IMR-90 (cell line): ENCODE measurements at regions not wholly inside any gene's neighbourhood (a gene's known extent, or its start where the extent isn't known, plus 50 kb on each side); places are given as distances from the start of the nearest gene placed in this dataset.

Experiments
- ATAC-seq: fragments of 200-7000 bp; cut with Tn5 transposase; 2 replicates; pipeline ENCODE4 v1.9.1; 2020; ENCODE audit warnings: low read depth, mild to moderate bottlenecking, moderate library complexity
- BruUV-seq: library from RNA; stranded (reverse); fragments of 400-500 nt; replicated peaks from 2 replicates; lab custom pipeline; 2021; lab: Mats Ljungman, UMichigan
- CTCF ChIA-PET: fragments of 300-600 bp; formaldehyde crosslinking; extraction: SDS; loops from one replicate; lab custom pipeline; 2021; ENCODE audit warnings: antibody characterized with exemption; lab: Yijun Ruan, JAX
- POLR2A ChIA-PET: fragments of 300-600 bp; sonication (Branson Sonifier 250); formaldehyde crosslinking; loops from one replicate; lab custom pipeline; 2022; ENCODE audit warnings: antibody characterized with exemption; ENCODE audit not compliant: unreplicated experiment; lab: Charles Lee
- DNase-seq: peaks from one replicate; pipeline ENCODE4 v3.0.0; 2013
- H2AFZ ChIP-seq: replicated peaks from 2 replicates; pipeline ENCODE3; 2013; ENCODE audit warnings: low read length, mild to moderate bottlenecking; ENCODE audit not compliant: poor library complexity
- H2AK5ac ChIP-seq: 2 replicates; pipeline ENCODE4 v1.6.1; 2013; ENCODE audit warnings: low read depth, low read length, inconsistent platforms
- H2AK9ac ChIP-seq: replicated peaks from 2 replicates; pipeline ENCODE3; 2013; ENCODE audit warnings: mild to moderate bottlenecking, low read depth, low read length, moderate library complexity; ENCODE audit not compliant: poor library complexity
- H2BK120ac ChIP-seq: 2 replicates; pipeline ENCODE4 v1.6.1; 2013; ENCODE audit warnings: low read depth, low read length, inconsistent platforms
- H2BK15ac ChIP-seq: 3 replicates; pipeline ENCODE4 v1.6.1; 2013; ENCODE audit warnings: low read depth, low read length, inconsistent platforms
- H2BK20ac ChIP-seq: 2 replicates; pipeline ENCODE4 v1.6.1; 2013; ENCODE audit warnings: low read depth, mild to moderate bottlenecking, inconsistent platforms, low read length, moderate library complexity
- H2BK5ac ChIP-seq: 2 replicates; pipeline ENCODE4 v1.6.1; 2013; ENCODE audit warnings: mild to moderate bottlenecking, low read depth, low read length, inconsistent platforms; ENCODE audit not compliant: poor library complexity, severe bottlenecking
- H3K14ac ChIP-seq: replicated peaks from 2 replicates; pipeline ENCODE4 v1.6.1; 2013; ENCODE audit warnings: low read depth, low read length, inconsistent platforms
- H3K18ac ChIP-seq: 2 replicates; pipeline ENCODE4 v1.6.1; 2013; ENCODE audit warnings: low read depth, low read length, control low read depth
- H3K23ac ChIP-seq: 2 replicates; pipeline ENCODE4 v1.6.1; 2013; ENCODE audit warnings: low read depth, low read length, inconsistent platforms
- H3K27ac ChIP-seq: 2 replicates; pipeline ENCODE4 v1.5.1; 2013; ENCODE audit warnings: mild to moderate bottlenecking, control low read depth, low read length; ENCODE audit not compliant: insufficient read depth
- H3K27me3 ChIP-seq: 2 replicates; pipeline ENCODE4 v1.6.1; 2013; ENCODE audit warnings: low read length; ENCODE audit not compliant: control insufficient read depth, insufficient read depth
- H3K36me3 ChIP-seq: 2 replicates; pipeline ENCODE4 v1.6.1; 2013; ENCODE audit warnings: low read length, mixed read lengths; ENCODE audit not compliant: control insufficient read depth, insufficient read depth
- H3K4ac ChIP-seq: 2 replicates; pipeline ENCODE4 v1.6.1; 2013; ENCODE audit warnings: low read depth, low read length, inconsistent platforms
- H3K4me1 ChIP-seq: 2 replicates; pipeline ENCODE4 v1.6.1; 2013; ENCODE audit warnings: low read length, mixed read lengths; ENCODE audit not compliant: control insufficient read depth, insufficient read depth
- H3K4me2 ChIP-seq: 2 replicates; pipeline ENCODE4 v1.6.1; 2013; ENCODE audit warnings: low read depth, mild to moderate bottlenecking, control low read depth, low read length, moderate library complexity
- H3K4me3 ChIP-seq: 2 replicates; pipeline ENCODE4 v1.5.1; 2013; ENCODE audit warnings: low read depth, mild to moderate bottlenecking, control low read depth, low read length, moderate library complexity; ENCODE audit not compliant: insufficient read depth
- H3K56ac ChIP-seq: 2 replicates; pipeline ENCODE4 v1.6.1; 2013; ENCODE audit warnings: low read length, inconsistent platforms; ENCODE audit not compliant: insufficient read depth; ENCODE audit errors: extremely low read depth
- H3K79me1 ChIP-seq, 2 experiments: 2 replicates each; pipeline ENCODE4 v1.6.1; 2013; ENCODE audit warnings: low read length in 2 of 2, inconsistent platforms in 1 of 2, low read depth in 1 of 2
- H3K9ac ChIP-seq: 2 replicates; pipeline ENCODE4 v1.6.1; 2013; ENCODE audit warnings: low read depth, low read length, control low read depth
- H3K9me1 ChIP-seq: 2 replicates; pipeline ENCODE4 v1.6.1; 2013; ENCODE audit warnings: low read length, inconsistent platforms; ENCODE audit not compliant: insufficient read depth
- H3K9me3 ChIP-seq: 2 replicates; pipeline ENCODE4 v1.6.1; 2013; ENCODE audit warnings: low read length; ENCODE audit not compliant: control insufficient read depth, insufficient read depth
- H4K20me1 ChIP-seq: 2 replicates; pipeline ENCODE4 v1.6.1; 2013; ENCODE audit warnings: low read length, inconsistent platforms; ENCODE audit not compliant: insufficient read depth
- H4K5ac ChIP-seq: 2 replicates; pipeline ENCODE4 v1.6.1; 2013; ENCODE audit warnings: mild to moderate bottlenecking, low read depth, low read length, control low read depth
- H4K8ac ChIP-seq, 2 experiments: 2 replicates each; pipeline ENCODE4 v1.6.1; 2013; ENCODE audit warnings: low read depth in 2 of 2, low read length in 2 of 2, control low read depth in 1 of 2, inconsistent platforms in 1 of 2
- H4K91ac ChIP-seq: 2 replicates; pipeline ENCODE4 v1.6.1; 2013; ENCODE audit warnings: low read depth, low read length, inconsistent platforms; ENCODE audit not compliant: insufficient read depth
- CEBPB ChIP-seq: IDR thresholded peaks from 2 replicates; pipeline ENCODE4 v1.6.1; 2012; ENCODE audit warnings: low read depth, low read length, improper control_type of control experiment
- CHD1 ChIP-seq: IDR thresholded peaks from 2 replicates; pipeline ENCODE4 v1.6.1; 2012; ENCODE audit warnings: low read depth, low read length, improper control_type of control experiment
- FOS ChIP-seq: fragments of 150-350 bp; IDR thresholded peaks from 2 replicates; pipeline ENCODE4 v1.6.1; 2016; ENCODE audit warnings: low read depth, low read length
- MAFK ChIP-seq: IDR thresholded peaks from 2 replicates; pipeline ENCODE4 v1.6.1; 2012; ENCODE audit warnings: low read depth, low read length, improper control_type of control experiment
- MAZ ChIP-seq: IDR thresholded peaks from 2 replicates; pipeline ENCODE4 v1.6.1; 2012; ENCODE audit warnings: low read depth, mild to moderate bottlenecking, low read length, improper control_type of control experiment, moderate library complexity, borderline replicate concordance
- MXI1 ChIP-seq: IDR thresholded peaks from 2 replicates; pipeline ENCODE4 v1.6.1; 2012; ENCODE audit warnings: low read depth, mild to moderate bottlenecking, low read length, moderate library complexity, borderline replicate concordance
- POLR2A ChIP-seq: IDR thresholded peaks from 2 replicates; pipeline ENCODE4 v1.6.1; 2012; ENCODE audit warnings: mild to moderate bottlenecking, low read depth, low read length
- RCOR1 ChIP-seq: IDR thresholded peaks from 2 replicates; pipeline ENCODE4 v1.6.1; 2012; ENCODE audit warnings: mild to moderate bottlenecking, low read length, improper control_type of control experiment; ENCODE audit not compliant: insufficient replicate concordance
- RFX5 ChIP-seq: IDR thresholded peaks from 2 replicates; pipeline ENCODE4 v1.8.0; 2012; ENCODE audit warnings: low read depth, mild to moderate bottlenecking, low read length, moderate library complexity
- SMC3 ChIP-seq: fragments of 150-350 bp; IDR thresholded peaks from 2 replicates; pipeline ENCODE4 v1.6.1; 2016; ENCODE audit warnings: low read depth, mild to moderate bottlenecking, antibody characterized with exemption, low read length, moderate library complexity
- USF2 ChIP-seq: fragments of 150-350 bp; IDR thresholded peaks from 2 replicates; pipeline ENCODE4 v1.6.1; 2017; ENCODE audit warnings: mild to moderate bottlenecking, antibody characterized with exemption, low read length, low read depth
- WGBS, 2 experiments: methylation state at CpG; one replicate each; pipeline versions ENCODE4 v1.1.5 to v1.1.7; 2013; ENCODE audit warnings: missing lambda C conversion rate in 2 of 2; ENCODE audit not compliant: insufficient read length in 1 of 2; ENCODE audit errors: extremely low coverage in 2 of 2; 5-methylcytosine and 5-hydroxymethylcytosine counted together
- dilution Hi-C: fragments of 300-500 bp; cut with HindIII; formaldehyde crosslinking; loops from one replicate; pipeline ENCODE4 v1.14.3; 2018; ENCODE audit warnings: low sequenced_read_pairs; ENCODE audit not compliant: unreplicated experiment
- in situ Hi-C: fragments of 300-500 bp; cut with MboI; formaldehyde crosslinking; loops from 3 replicates; pipeline ENCODE4 v1.14.3; 2019; ENCODE audit warnings: low sequenced_read_pairs, inconsistent platforms, mixed read lengths
- intact Hi-C: fragments of 100-400 bp; cut with micrococcal nuclease; formaldehyde crosslinking; loops from 2 replicates; pipeline ENCODE4 v1.10.0; 2022
- TF ChIP-seq, protein P1 (sequence below): fragments of 150-350 bp; IDR thresholded peaks from 2 replicates; pipeline ENCODE4 v1.6.1; 2016; ENCODE audit warnings: low read depth, mild to moderate bottlenecking, low read length, moderate library complexity, borderline replicate concordance

DNA sequence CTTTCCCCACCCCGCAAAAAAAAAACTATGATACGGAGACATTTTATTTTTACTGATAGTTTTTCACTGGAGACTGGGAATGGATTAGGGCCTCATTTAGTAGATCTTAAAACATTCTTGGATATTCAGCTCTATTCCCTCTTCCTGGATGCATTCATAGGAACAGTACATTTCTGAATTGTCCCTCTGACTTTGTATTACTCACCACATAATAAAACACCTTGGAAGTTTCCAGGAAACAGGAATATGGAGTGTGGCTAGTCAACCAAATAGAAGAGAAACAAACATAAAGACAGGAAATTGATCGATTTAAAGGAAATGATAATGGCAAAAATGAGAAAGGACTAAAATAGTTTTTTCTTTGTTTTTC, 147.7 kb downstream of the GPX5 start:
- Histone ChIP-seq H3K4me3 (no peak overlapping the region), H4K5ac (no peak overlapping the region), H4K91ac (no peak overlapping the region), H2AK5ac (no peak overlapping the region), H3K36me3 (no peaks in the 10 kb centered on the region), H3K56ac (no peak overlapping the region), H3K14ac (no peak overlapping the region), H4K8ac (no peak overlapping the region), H3K4ac (no peak overlapping the region), H3K27ac (no peak overlapping the region), H2AFZ (no peak overlapping the region), H2BK15ac (no peak overlapping the region), H2BK20ac (no peak overlapping the region), H3K23ac (no peak overlapping the region), H2BK5ac (no peak overlapping the region), H3K27me3 (no peaks in the 10 kb centered on the region), H3K4me2 (no peak overlapping the region), H4K20me1 (no peaks in the 10 kb centered on the region), H2AK9ac (no peak overlapping the region), H3K4me1 (no peaks in the 10 kb centered on the region), H3K9me3 (no peaks in the 10 kb centered on the region), H3K79me1 (no peaks in the 10 kb centered on the region), H2BK120ac (no peak overlapping the region), H3K9me1 (no peaks in the 10 kb centered on the region), H3K18ac (no peak overlapping the region), H3K9ac (no peak overlapping the region)
- intact Hi-C loops = no loop called here
- ChIA-PET POLR2A (interaction anchor here (0.6 kb wide), 1 partner anchor 877 kb away, joined by 3 read pairs; no protein-coding TSS in a partner anchor), CTCF (no interaction called here)
- dilution Hi-C loops = no loop called here
- in situ Hi-C loops = no loop called here
- no TSS peak for BruUV-seq
- TF ChIP-seq CHD1 (no peak), FOS (no peak), RCOR1 (no peak), MAZ (no peak), SMC3 (no peak), MAFK (no peak), CEBPB (no peak), POLR2A (no peak), RFX5 (no peak), USF2 (no peak), MXI1 (no peak)
- TF ChIP-seq, protein P1, sequence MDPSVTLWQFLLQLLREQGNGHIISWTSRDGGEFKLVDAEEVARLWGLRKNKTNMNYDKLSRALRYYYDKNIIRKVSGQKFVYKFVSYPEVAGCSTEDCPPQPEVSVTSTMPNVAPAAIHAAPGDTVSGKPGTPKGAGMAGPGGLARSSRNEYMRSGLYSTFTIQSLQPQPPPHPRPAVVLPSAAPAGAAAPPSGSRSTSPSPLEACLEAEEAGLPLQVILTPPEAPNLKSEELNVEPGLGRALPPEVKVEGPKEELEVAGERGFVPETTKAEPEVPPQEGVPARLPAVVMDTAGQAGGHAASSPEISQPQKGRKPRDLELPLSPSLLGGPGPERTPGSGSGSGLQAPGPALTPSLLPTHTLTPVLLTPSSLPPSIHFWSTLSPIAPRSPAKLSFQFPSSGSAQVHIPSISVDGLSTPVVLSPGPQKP = no peak
- peak; percentile 48 for ATAC-seq
- 100% methylated on average over 2 of the region's 3 CpGs; no CpG with 5 or more reads in 1 of the 2 experiments for WGBS, 2 experiments
- no peak for DNase-seq
